OCI-LY1 (cell line): ENCODE measurements at regions not wholly inside any gene's neighbourhood (a gene's known extent, or its start where the extent isn't known, plus 50 kb on each side); places are given as distances from the start of the nearest gene placed in this dataset.

Experiments used
- H2AFZ ChIP-seq: fragments of 200-600 bp; sonication (generic), shearing (Covaris generic); 2 replicates; pipeline ENCODE4 v1.6.0; 2014; ENCODE audit warnings: antibody characterized with exemption, mild to moderate bottlenecking, low read length
- H3F3A ChIP-seq: fragments of 200-600 bp; sonication (generic), shearing (Covaris generic); 2 replicates; pipeline ENCODE4 v1.6.0; 2014; ENCODE audit warnings: mild to moderate bottlenecking, antibody characterized with exemption, low read length, moderate library complexity; ENCODE audit not compliant: insufficient read depth
- H3K27ac ChIP-seq: fragments of 200-600 bp; sonication (generic); 2 replicates; pipeline ENCODE4 v1.5.1; 2014; ENCODE audit warnings: low read length, mixed run types, mild to moderate bottlenecking, low read depth; ENCODE audit not compliant: poor library complexity, severe bottlenecking
- H3K27me3 ChIP-seq: fragments of 200-600 bp; sonication (generic); 2 replicates; pipeline ENCODE4 v1.6.0; 2014; ENCODE audit warnings: antibody characterized with exemption, mild to moderate bottlenecking, low read length, moderate library complexity; ENCODE audit not compliant: insufficient read depth
- H3K36me3 ChIP-seq: fragments of 200-600 bp; sonication (generic); 2 replicates; pipeline ENCODE4 v1.6.1; 2014; ENCODE audit warnings: mild to moderate bottlenecking, antibody characterized with exemption, low read length, moderate library complexity, mixed read lengths; ENCODE audit not compliant: insufficient read depth
- H3K4me1 ChIP-seq: fragments of 200-600 bp; sonication (generic); 2 replicates; pipeline ENCODE4 v1.5.1; 2014; ENCODE audit warnings: mild to moderate bottlenecking, low read length, moderate library complexity; ENCODE audit not compliant: insufficient read depth, severe bottlenecking
- H3K4me2 ChIP-seq: fragments of 200-600 bp; sonication (generic), shearing (Covaris generic); 2 replicates; pipeline ENCODE4 v1.6.1; 2014; ENCODE audit warnings: low read length
- H3K4me3 ChIP-seq: fragments of 200-600 bp; sonication (generic); 2 replicates; pipeline ENCODE4 v1.5.1; 2014; ENCODE audit warnings: low read length, low read depth, mild to moderate bottlenecking, mixed read lengths; ENCODE audit not compliant: poor library complexity, severe bottlenecking
- H3K79me2 ChIP-seq: fragments of 200-600 bp; shearing (Covaris generic); 2 replicates; pipeline ENCODE4 v1.6.1; 2016; ENCODE audit warnings: mixed run types, low read length, mixed read lengths; ENCODE audit not compliant: insufficient read depth
- H3K9ac ChIP-seq: fragments of 200-600 bp; sonication (generic), shearing (Covaris generic); 2 replicates; pipeline ENCODE4 v1.6.1; 2014; ENCODE audit warnings: mild to moderate bottlenecking, low read length, mixed read lengths
- H3K9me2 ChIP-seq: fragments of 200-600 bp; sonication (generic), shearing (Covaris generic); 2 replicates; pipeline ENCODE4 v1.6.1; 2014; ENCODE audit warnings: low read depth, mild to moderate bottlenecking, low read length, mixed read lengths
- H3K9me3 ChIP-seq: fragments of 200-600 bp; shearing (Covaris generic); 2 replicates; pipeline ENCODE4 v1.6.1; 2014; ENCODE audit warnings: low read length, mixed read lengths
- H4K20me1 ChIP-seq: fragments of 200-600 bp; sonication (generic), shearing (Covaris generic); 2 replicates; pipeline ENCODE4 v1.6.0; 2016; ENCODE audit warnings: mild to moderate bottlenecking, low read length; ENCODE audit not compliant: insufficient read depth
- CTCF ChIP-seq: fragments of 200-600 bp; sonication (generic), shearing (Covaris generic); IDR thresholded peaks from 2 replicates; pipeline ENCODE4 v1.5.1; 2017; ENCODE audit warnings: mild to moderate bottlenecking, antibody characterized with exemption, low read length, moderate library complexity, mixed read lengths
- EZH2 ChIP-seq: fragments of 200-600 bp; sonication (generic), shearing (Covaris generic); IDR thresholded peaks from 2 replicates; pipeline ENCODE4 v1.8.0; 2017; ENCODE audit warnings: borderline replicate concordance, mixed run types, mild to moderate bottlenecking, antibody characterized with exemption, low read length, moderate library complexity, mixed read lengths

GRCh38 chr4:130563889-130564418 lies 1468.0 kb downstream of the C4orf33 start:
- Histone ChIP-seq H3K4me1 (peaks cover 7% of the 10 kb centered on the region), H3K27me3 (no peaks in the 10 kb centered on the region), H3K4me3 (peak overlapping the region; percentile 0), H4K20me1 (no peaks in the 10 kb centered on the region), H3K9me3 (no peaks in the 10 kb centered on the region; the same call in 1 of the 2 replicates), H3K79me2 (no peaks in the 10 kb centered on the region), H3K36me3 (no peaks in the 10 kb centered on the region), H3K4me2 (peak overlapping the region; percentile 42), H3K27ac (no peak overlapping the region), H3K9ac (no peak overlapping the region; the same call in 1 of the 2 replicates), H3K9me2 (no peaks in the 10 kb centered on the region), H3F3A (no peaks in the 10 kb centered on the region; the same call in 1 of the 2 replicates), H2AFZ (peak overlapping the region; percentile 54; the same call in 1 of the 2 replicates)
- no peak for TF ChIP-seq EZH2

GRCh38 chr4:130568746-130569145 lies 1472.8 kb downstream of the C4orf33 start:
- no peak for TF ChIP-seq EZH2
- no peak for TF ChIP-seq CTCF
- Histone ChIP-seq H3F3A (no peaks in the 10 kb centered on the region), H3K4me2 (no peak overlapping the region), H3K79me2 (no peaks in the 10 kb centered on the region), H3K9me3 (no peaks in the 10 kb centered on the region; the same call in 1 of the 2 replicates), H4K20me1 (no peaks in the 10 kb centered on the region), H2AFZ (no peak overlapping the region), H3K9me2 (no peaks in the 10 kb centered on the region), H3K4me3 (no peak overlapping the region), H3K4me1 (peaks cover 7% of the 10 kb centered on the region), H3K9ac (no peak overlapping the region), H3K27me3 (no peaks in the 10 kb centered on the region), H3K27ac (no peak overlapping the region), H3K36me3 (no peaks in the 10 kb centered on the region)

- Histone ChIP-seq H3K27ac (peak overlapping the region; percentile 52), H3F3A (no peaks in the 10 kb centered on the region), H3K4me1 (peaks cover 19% of the 10 kb centered on the region), H3K4me2 (no peak overlapping the region), H2AFZ (peak overlapping the region; percentile 57; the same call in 1 of the 2 replicates), H3K4me3 (no peak overlapping the region), H3K36me3 (no peaks in the 10 kb centered on the region), H4K20me1 (no peaks in the 10 kb centered on the region), H3K9ac (no peak overlapping the region), H3K9me2 (no peaks in the 10 kb centered on the region), H3K27me3 (no peaks in the 10 kb centered on the region), H3K9me3 (no peaks in the 10 kb centered on the region; the same call in 1 of the 2 replicates), H3K79me2 (no peaks in the 10 kb centered on the region)
- TF ChIP-seq CTCF (no peak), EZH2 (no peak)
Measured at GRCh38 chr4:130573742-130574141, 1477.8 kb downstream of the C4orf33 start.

GRCh38 chr4:130574215-130574614 lies 1478.3 kb downstream of the C4orf33 start:
- H3K9me3 ChIP-seq: no peaks in the 10 kb centered on the region; the same call in 1 of the 2 replicates
- H3K4me2 ChIP-seq: no peak overlapping the region

More at GRCh38 chr4:130574215-130574614, 1478.3 kb downstream of the C4orf33 start:
- Histone ChIP-seq H3F3A (no peaks in the 10 kb centered on the region), H3K27me3 (no peaks in the 10 kb centered on the region), H3K27ac (peak overlapping the region; percentile 52), H4K20me1 (no peaks in the 10 kb centered on the region), H3K4me3 (no peak overlapping the region), H3K9ac (no peak overlapping the region), H3K4me1 (peaks cover 19% of the 10 kb centered on the region), H3K9me2 (no peaks in the 10 kb centered on the region), H3K36me3 (no peaks in the 10 kb centered on the region), H3K79me2 (no peaks in the 10 kb centered on the region), H2AFZ (peak overlapping the region; percentile 57; the same call in 1 of the 2 replicates)
- TF ChIP-seq CTCF (no peak), EZH2 (no peak)
